Germinal center (tissue), 1 donor: ENCODE measurements at regions not wholly inside any gene's neighbourhood (a gene's known extent, or its start where the extent isn't known, plus 50 kb on each side); places are given as distances from the start of the nearest gene placed in this dataset.
"Not testable (repeated sequence)": the region's sequence is repeated elsewhere in the genome, so short reads cannot be mapped to it uniquely, and the experiment has no call there.

Experiments used
- DNase-seq: peaks from one replicate; pipeline ENCODE4 v3.0.0; 2012; ENCODE audit warnings: mixed read lengths, low spot score

GRCh38 chr3:21237638-21238037 is 513.4 kb downstream of the ZNF385D start:
- no peak for DNase-seq

GRCh38 chr3:21235491-21235890 is 515.5 kb downstream of the ZNF385D start:
- DNase-seq, result no peak

GRCh38 chr3:21234933-21235332 is 516.1 kb downstream of the ZNF385D start:
- no peak for DNase-seq

DNA sequence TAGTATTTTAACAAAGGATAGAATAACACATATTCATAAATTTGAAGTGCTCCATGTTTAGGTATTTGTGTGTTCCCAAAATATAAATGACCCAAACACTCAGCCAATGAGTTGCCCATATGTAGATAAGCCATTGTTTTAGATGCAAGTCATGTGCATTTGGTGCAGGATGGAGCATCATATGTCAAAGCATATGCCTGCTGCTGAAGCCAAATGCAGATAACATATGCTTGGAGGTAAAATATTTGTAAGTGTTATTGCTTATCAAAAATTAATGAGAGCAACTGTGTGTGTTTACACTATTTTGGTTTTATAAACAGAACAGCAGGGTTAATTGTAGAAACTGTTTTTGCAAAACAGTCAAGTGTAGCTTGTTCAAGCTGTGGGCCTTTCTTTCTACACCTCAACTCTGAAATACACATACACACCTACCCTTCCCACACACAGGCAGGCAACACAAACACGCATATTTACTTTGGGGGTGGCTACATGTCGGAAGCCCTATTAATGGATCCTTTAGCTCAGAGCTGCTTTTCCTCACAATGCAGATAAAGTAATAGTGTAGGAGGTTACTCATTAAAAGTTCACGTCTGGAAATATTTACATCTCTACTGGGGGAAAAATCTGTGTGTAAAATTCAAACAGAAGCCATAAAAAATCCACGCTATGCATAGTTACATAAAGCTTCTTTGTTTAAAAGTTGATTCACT is 521.4 kb downstream of the ZNF385D start:
- no peak for DNase-seq

- DNase-seq, result no peak
Measured at GRCh38 chr3:21226086-21226485, 524.9 kb downstream of the ZNF385D start.

- no peak for DNase-seq
Measured at GRCh38 chr3:21220944-21221343, 530.1 kb downstream of the ZNF385D start.

DNA sequence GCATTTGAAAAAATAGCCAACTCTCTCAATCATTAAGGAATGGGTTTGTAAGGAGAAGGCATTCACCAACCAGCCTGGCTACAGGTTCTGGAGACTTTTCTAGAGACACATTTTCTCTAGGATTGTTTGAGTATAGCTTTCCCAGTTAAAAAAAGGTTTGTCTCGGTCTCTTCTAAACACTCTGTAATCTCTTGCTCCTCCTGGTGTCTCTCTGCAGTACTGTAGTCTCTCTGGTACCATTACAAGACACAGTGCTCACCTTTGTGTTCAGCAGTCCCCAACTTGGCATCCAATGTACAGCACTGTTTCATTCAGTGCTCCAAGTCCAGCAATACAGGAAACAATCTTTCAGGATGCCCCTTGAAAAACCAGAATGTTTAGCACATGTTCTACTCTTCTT is 534.4 kb downstream of the ZNF385D start:
- no peak for DNase-seq

DNA sequence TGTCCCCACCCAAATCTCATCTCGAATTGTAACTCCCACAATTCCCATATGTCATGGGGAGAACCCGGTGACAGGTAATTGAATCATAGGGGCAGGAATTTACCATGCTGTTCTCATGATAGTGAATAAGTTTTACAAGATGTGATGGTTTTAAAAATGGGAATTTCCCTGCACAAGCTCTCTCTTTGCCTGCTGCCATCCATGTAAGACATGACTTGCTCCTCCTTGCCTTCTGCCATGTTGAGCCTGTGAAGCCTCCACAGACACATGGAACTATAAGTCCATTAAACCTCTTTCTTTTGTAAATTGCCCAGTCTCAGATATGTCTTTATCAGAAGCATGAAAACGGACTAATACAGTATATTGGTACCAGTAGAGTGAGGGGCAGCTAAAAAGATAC is 546.9 kb downstream of the ZNF385D start:
- not testable (repeated sequence) for DNase-seq

GRCh38 chr3:21195203-21195602 is 555.8 kb downstream of the ZNF385D start:
- DNase-seq, result no peak

- DNase-seq, result not testable (repeated sequence)
Measured at GRCh38 chr3:21194036-21194435, 557.0 kb downstream of the ZNF385D start.

DNA sequence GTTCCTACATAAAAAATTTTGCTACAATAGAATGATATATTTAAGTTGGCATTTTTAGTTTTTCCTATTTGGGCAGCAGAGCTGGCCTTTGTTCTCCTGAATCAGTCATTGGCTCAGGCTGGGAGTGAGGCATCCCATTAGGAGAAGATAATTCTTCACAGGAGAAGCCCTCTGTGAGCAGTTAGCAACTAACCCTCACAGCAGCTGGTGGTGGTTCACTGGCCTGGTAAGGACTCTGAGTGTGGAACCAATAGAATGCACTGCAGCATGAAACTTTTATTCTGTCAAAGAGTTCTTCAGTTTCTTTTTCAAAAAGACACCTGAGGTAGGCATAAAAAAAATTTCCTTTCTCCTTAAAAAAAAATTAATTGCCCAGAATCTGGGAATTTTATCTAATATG is 562.6 kb downstream of the ZNF385D start:
- DNase-seq, result no peak

- DNase-seq, result no peak
Measured at GRCh38 chr3:21185816-21186314, 565.1 kb downstream of the ZNF385D start.

DNA sequence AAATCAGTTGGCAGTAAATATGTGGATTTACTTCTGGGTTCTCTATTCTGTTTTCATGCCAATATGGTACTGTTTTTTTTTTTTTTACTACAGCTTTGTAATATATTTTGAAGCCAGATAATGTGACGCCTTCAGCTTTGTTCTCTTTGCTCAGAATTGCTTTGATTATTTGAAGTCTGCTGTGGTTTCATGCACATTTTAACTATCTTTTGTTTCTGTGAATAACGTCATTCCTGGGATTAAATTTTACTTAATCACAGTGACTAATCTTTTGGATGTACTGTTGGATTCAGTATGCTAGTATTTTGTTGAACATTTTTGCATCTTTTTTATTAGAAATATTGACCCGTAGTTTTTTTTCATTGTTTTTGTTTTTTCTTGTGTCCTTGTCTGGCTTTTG is 576.5 kb downstream of the ZNF385D start:
- DNase-seq, result no peak

DNA sequence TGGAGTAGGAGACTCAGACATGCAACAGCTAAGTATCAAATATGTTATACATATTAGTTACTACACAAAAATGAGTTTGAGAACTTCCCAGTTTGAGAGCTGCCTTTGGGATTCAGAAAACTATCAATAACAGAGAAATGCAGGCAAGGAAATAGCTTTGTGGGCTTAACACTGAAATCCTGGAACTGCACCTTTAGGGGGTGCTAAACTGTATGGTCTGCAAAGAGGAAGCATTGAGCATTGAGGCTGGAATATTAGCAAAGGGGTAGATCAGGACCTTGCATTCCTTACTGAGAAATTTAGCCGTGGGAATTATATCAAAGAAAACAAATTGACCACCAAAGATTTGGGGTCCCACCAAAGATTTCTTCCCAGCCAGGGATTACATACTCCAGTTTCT is 580.0 kb downstream of the ZNF385D start:
- no peak for DNase-seq

DNA sequence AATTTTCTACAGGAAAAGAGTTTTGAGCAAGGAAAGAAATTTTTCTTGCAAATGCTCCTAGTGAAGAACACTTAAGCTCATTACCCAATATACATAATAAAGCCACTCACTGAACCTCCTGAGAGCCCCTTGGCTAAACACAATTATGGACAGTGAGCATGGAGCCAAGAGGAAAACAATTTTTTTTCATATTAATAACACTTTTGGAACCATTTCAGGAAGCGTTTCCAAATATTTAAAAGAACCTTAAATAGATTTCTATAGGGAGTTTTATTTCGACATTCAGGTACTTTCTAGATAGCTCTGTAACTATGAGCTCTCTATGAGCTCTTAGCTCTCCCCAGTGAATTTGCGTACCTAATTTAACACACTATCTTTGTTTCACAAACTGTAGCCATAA is 581.1 kb downstream of the ZNF385D start:
- DNase-seq, result no peak

- DNase-seq, result no peak
Measured at GRCh38 chr3:21168471-21168870, 582.5 kb downstream of the ZNF385D start.

DNA sequence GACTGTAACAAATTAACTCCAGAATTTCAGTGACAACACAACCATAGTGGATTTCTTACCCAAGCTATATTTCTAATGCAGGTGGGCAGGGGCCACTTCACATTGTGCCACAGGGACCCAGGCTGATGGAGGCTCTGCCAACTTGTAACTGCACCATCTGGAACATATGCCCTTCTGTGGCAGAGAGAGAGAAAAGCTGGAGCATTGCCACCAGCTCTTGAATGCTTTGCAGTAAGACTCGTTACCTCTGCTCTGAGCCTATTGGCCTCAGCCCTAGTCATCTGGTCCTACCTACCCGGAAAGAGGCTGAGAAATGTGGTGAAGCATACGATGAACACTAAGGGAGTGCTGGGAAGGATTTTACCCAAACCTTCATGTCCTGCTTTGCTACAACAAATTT is 587.1 kb downstream of the ZNF385D start:
- DNase-seq, result no peak

- DNase-seq, result no peak
Measured at GRCh38 chr3:21159543-21159906, 591.5 kb downstream of the ZNF385D start.

DNA sequence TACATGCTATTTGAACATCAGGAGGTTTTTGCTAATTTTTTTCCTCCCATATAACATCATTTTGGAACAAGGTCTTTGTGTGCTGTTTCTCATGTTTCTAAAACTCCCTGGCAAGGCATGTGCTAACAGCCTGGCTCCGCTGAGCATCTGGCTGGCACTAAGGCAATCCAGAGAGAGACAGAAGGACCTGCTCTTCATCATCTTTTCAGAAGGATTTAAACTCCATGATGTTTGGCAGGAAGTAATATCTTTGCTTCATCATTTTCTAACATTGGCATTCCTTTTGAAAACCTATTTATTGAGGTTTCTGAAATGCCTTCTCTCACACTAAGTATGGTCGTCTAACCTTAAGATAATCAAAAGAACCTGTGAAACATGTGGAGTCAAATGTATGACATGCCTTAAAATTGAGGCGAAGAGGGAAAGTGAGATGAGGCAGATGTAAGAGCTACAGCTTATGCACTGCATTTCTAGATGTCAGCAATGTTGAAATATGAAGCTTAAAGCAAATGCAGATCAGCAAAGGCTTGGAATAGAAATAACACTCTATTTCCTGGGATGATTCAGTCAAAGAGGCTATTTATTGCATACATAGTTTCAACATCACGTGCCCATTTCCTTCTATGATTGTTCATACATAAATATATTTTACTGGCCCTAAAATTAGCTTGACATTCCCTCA is 592.0 kb downstream of the ZNF385D start:
- no peak for DNase-seq

- no peak for DNase-seq
Measured at GRCh38 chr3:21154911-21155310, 596.1 kb downstream of the ZNF385D start.

DNA sequence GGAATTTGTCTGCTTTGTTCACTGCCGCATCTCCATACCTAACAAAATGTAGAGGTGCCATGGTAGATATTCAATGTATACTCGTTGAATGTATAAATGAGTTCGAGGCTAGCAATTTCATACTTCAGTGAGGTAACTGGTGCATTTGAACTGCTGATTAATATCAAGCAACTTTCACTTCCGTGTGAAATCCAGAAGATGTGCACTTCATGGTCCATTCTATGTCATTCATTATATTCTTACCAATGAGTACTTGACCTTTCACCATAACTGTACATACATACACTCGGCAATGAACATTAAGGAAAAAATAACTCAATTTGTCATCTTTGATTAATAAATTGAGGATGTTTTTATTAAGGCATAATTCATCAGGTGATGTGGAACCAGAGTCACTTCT is 598.5 kb downstream of the ZNF385D start:
- no peak for DNase-seq

GRCh38 chr3:21142949-21143348 is 608.1 kb downstream of the ZNF385D start:
- DNase-seq, result no peak

DNA sequence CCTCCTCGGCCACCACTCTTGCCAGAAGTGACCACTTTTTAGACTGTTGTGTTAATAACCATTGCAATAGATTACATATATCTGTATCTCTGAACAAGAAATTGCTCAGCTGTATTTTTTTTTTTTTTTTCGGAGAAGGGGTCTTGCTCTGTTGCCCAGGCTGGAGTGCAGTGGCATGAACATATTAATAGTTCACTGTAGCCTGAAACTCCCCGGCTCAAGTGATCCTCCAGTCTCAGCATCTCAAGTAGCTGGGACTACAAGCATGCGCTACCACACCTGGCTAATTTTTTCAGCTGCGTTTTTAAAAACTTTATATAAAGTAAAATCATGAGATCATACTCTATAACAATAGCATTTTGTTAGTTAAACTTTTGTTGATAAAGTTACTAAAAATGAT is 609.0 kb downstream of the ZNF385D start:
- DNase-seq, result no peak

DNA sequence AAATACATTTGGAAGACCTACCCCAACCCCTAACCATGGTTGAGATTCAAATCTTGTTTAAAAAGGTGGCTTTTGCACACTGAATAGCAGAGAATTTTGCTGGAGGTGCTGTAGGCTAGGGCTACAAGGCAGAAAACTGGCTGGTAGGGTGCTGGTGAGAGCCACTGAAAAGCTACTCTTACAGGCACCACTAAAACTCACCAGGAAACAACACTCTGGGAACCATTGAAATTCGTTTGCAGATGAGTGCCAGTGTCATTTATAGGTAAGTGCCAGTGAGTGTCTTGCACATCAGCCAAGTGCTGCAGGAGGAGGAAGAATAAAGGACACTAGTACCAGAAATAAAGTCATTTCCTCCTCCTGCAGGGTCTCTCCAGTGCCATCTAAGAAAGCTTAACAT is 610.2 kb downstream of the ZNF385D start:
- no peak for DNase-seq
